ENCODE measurements at regions not wholly inside any gene's neighbourhood (a gene's known extent, or its start where the extent isn't known, plus 50 kb on each side); places are given as distances from the start of the nearest gene placed in this dataset.
"Not testable (repeated sequence)": the region's sequence is repeated elsewhere in the genome, so short reads cannot be mapped to it uniquely, and the experiment has no call there.

- no peak for DNase-seq (ENCODE audit: low read depth in 2 of 3, low spot score in 2 of 3)
Observed at GRCh38 chr5:164439799-164440198, 934.4 kb downstream of the MAT2B start.

GRCh38 chr5:164449460-164449859 is 944.0 kb downstream of the MAT2B start:
- DNase-seq (ENCODE audit: low read depth in 2 of 3, low spot score in 2 of 3), result no peak

GRCh38 chr5:164466033-164466432 is 960.6 kb downstream of the MAT2B start:
- DNase-seq (ENCODE audit: low read depth in 2 of 3, low spot score in 2 of 3), result no peak

GRCh38 chr5:164470312-164470711 is 964.9 kb downstream of the MAT2B start:
- no peak for DNase-seq (ENCODE audit: low read depth in 2 of 3, low spot score in 2 of 3)

- DNase-seq (ENCODE audit: low read depth in 2 of 3, low spot score in 2 of 3), result no peak
Observed at GRCh38 chr5:164472165-164472564, 966.7 kb downstream of the MAT2B start.

GRCh38 chr5:164475339-164475977 is 970.0 kb downstream of the MAT2B start:
- DNase-seq (ENCODE audit: low read depth in 2 of 3, low spot score in 2 of 3), result peak in 2 of 3 donors; percentile 0 to 34

GRCh38 chr5:164481270-164481669 is 975.9 kb downstream of the MAT2B start:
- no peak for DNase-seq (ENCODE audit: low read depth in 2 of 3, low spot score in 2 of 3)

- DNase-seq (ENCODE audit: low read depth in 2 of 3, low spot score in 2 of 3), result no peak
Observed at GRCh38 chr5:164482351-164482750, 976.9 kb downstream of the MAT2B start.

GRCh38 chr5:164484948-164485347 is 979.5 kb downstream of the MAT2B start:
- DNase-seq (ENCODE audit: low read depth in 2 of 3, low spot score in 2 of 3), result no peak

GRCh38 chr5:164487939-164488338 is 982.5 kb downstream of the MAT2B start:
- DNase-seq (ENCODE audit: low read depth in 2 of 3, low spot score in 2 of 3), result no peak

GRCh38 chr5:164497311-164498064 is 992.1 kb downstream of the MAT2B start:
- DNase-seq (ENCODE audit: low read depth in 2 of 3, low spot score in 2 of 3), result no peak

- no peak for DNase-seq (ENCODE audit: low read depth in 2 of 3, low spot score in 2 of 3)
Observed at GRCh38 chr5:164498438-164498837, 993.0 kb downstream of the MAT2B start.

- DNase-seq (ENCODE audit: low read depth in 2 of 3, low spot score in 2 of 3), result no peak
Observed at GRCh38 chr5:164500856-164501255, 995.4 kb downstream of the MAT2B start.

- no peak for DNase-seq (ENCODE audit: low read depth in 2 of 3, low spot score in 2 of 3)
Observed at GRCh38 chr5:164501344-164501743, 995.9 kb downstream of the MAT2B start.

- DNase-seq (ENCODE audit: low read depth in 2 of 3, low spot score in 2 of 3), result peak in 2 of 3 donors; percentile 32 to 76
Observed at GRCh38 chr5:164504141-164504772, 998.8 kb downstream of the MAT2B start.

GRCh38 chr5:164505791-164506190 is 1000.4 kb downstream of the MAT2B start:
- no peak for DNase-seq (ENCODE audit: low read depth in 2 of 3, low spot score in 2 of 3)

GRCh38 chr5:164518067-164518740 is 1012.8 kb downstream of the MAT2B start:
- peak in 1 of 3 donors; percentile 16 for DNase-seq (ENCODE audit: low read depth in 2 of 3, low spot score in 2 of 3)

GRCh38 chr5:164518741-164519080 is 1013.3 kb downstream of the MAT2B start:
- DNase-seq (ENCODE audit: low read depth in 2 of 3, low spot score in 2 of 3), result no peak

- no peak for DNase-seq (ENCODE audit: low read depth in 2 of 3, low spot score in 2 of 3)
Observed at GRCh38 chr5:164532235-164532900, 1026.9 kb downstream of the MAT2B start.

GRCh38 chr5:164533426-164533825 is 1028.0 kb downstream of the MAT2B start:
- DNase-seq (ENCODE audit: low read depth in 2 of 3, low spot score in 2 of 3), result not testable (repeated sequence)

- no peak for DNase-seq (ENCODE audit: low read depth in 2 of 3, low spot score in 2 of 3)
Observed at GRCh38 chr5:164540174-164540573, 1034.8 kb downstream of the MAT2B start.

Measured in hematopoietic multipotent progenitor cell (in vitro differentiated cells).